ENCODE measurements at regions not wholly inside any gene's neighbourhood (a gene's known extent, or its start where the extent isn't known, plus 50 kb on each side); places are given as distances from the start of the nearest gene placed in this dataset.

DNA sequence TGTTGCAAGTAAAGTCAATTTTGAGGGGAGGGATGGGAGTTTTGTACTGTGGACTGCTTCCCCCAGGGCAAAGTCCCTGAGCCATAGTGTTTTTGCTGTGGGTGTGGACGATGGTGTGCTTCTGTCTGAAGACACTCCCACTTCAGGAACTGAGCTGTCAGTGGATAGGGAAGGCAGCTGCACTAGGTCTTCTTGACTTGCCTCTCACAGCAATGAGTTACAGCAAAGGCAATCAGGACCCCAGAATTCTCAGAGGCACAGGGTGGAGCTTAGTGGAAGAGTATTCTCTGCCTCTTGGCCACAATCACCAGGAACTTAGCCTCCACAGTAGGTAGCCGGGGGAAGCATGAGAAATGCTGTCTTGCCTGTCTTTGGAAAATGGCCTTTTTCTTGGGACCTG lies 1416.6 kb upstream of the MIR17HG start:
- TF ChIP-seq, protein P1, sequence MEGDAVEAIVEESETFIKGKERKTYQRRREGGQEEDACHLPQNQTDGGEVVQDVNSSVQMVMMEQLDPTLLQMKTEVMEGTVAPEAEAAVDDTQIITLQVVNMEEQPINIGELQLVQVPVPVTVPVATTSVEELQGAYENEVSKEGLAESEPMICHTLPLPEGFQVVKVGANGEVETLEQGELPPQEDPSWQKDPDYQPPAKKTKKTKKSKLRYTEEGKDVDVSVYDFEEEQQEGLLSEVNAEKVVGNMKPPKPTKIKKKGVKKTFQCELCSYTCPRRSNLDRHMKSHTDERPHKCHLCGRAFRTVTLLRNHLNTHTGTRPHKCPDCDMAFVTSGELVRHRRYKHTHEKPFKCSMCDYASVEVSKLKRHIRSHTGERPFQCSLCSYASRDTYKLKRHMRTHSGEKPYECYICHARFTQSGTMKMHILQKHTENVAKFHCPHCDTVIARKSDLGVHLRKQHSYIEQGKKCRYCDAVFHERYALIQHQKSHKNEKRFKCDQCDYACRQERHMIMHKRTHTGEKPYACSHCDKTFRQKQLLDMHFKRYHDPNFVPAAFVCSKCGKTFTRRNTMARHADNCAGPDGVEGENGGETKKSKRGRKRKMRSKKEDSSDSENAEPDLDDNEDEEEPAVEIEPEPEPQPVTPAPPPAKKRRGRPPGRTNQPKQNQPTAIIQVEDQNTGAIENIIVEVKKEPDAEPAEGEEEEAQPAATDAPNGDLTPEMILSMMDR (conservative IDR thresholded peaks at IDR 0.05; ENCODE audit: low read depth, low read length), result no peak
- no peak for TF ChIP-seq EZH2 (IDR thresholded peaks at IDR 0.05; ENCODE audit: borderline replicate concordance, low read depth, low read length, poor library complexity, severe bottlenecking)
- no peak for DNase-seq (ENCODE audit: low spot score)
- no TSS peak for BruUV-seq (replicated peaks)
- intact Hi-C loops (cut with micrococcal nuclease; ENCODE audit: unreplicated experiment), result no loop called here
- H3K4me3 ChIP-seq (ENCODE audit: low read depth, low read length, poor library complexity, severe bottlenecking), result no peak overlapping the region
- ChIA-PET POLR2A (ENCODE audit: low non-redundant PET) (no interaction called here), CTCF (no interaction called here)
- no peaks in the 10 kb centered on the region for H3K36me3 ChIP-seq (ENCODE audit: insufficient read depth, low read length, poor library complexity, severe bottlenecking)
- no peaks in the 10 kb centered on the region for H3K9me3 ChIP-seq (ENCODE audit: low read depth, low read length, poor library complexity, severe bottlenecking)
- no peaks in the 10 kb centered on the region for H3K27me3 ChIP-seq (replicated peaks; ENCODE audit: insufficient read depth, low read depth, low read length, poor library complexity)
- no peaks in the 10 kb centered on the region for H3K4me1 ChIP-seq (ENCODE audit: insufficient read depth, low read length, poor library complexity, severe bottlenecking)
- H3K27ac ChIP-seq (ENCODE audit: low read depth, low read length, poor library complexity, severe bottlenecking), result no peak overlapping the region

GRCh38 chr13:89932902-89933301 lies 1414.6 kb upstream of the MIR17HG start:
- no peak overlapping the region for H3K27ac ChIP-seq (ENCODE audit: low read depth, low read length, poor library complexity, severe bottlenecking)
- intact Hi-C loops (cut with micrococcal nuclease; ENCODE audit: unreplicated experiment), result no loop called here
- no peak for DNase-seq (ENCODE audit: low spot score)
- ChIA-PET POLR2A (ENCODE audit: low non-redundant PET) (no interaction called here), CTCF (no interaction called here)
- no TSS peak for BruUV-seq (replicated peaks)
- no peaks in the 10 kb centered on the region for H3K4me1 ChIP-seq (ENCODE audit: insufficient read depth, low read length, poor library complexity, severe bottlenecking)
- H3K4me3 ChIP-seq (ENCODE audit: low read depth, low read length, poor library complexity, severe bottlenecking), result no peak overlapping the region
- TF ChIP-seq, protein P1 (conservative IDR thresholded peaks at IDR 0.05; ENCODE audit: low read depth, low read length), result no peak
- TF ChIP-seq EZH2 (IDR thresholded peaks at IDR 0.05; ENCODE audit: borderline replicate concordance, low read depth, low read length, poor library complexity, severe bottlenecking), result no peak
- H3K36me3 ChIP-seq (ENCODE audit: insufficient read depth, low read length, poor library complexity, severe bottlenecking), result no peaks in the 10 kb centered on the region
- H3K27me3 ChIP-seq (replicated peaks; ENCODE audit: insufficient read depth, low read depth, low read length, poor library complexity), result no peaks in the 10 kb centered on the region
- no peaks in the 10 kb centered on the region for H3K9me3 ChIP-seq (ENCODE audit: low read depth, low read length, poor library complexity, severe bottlenecking)

- no peak for TF ChIP-seq EZH2 (IDR thresholded peaks at IDR 0.05; ENCODE audit: borderline replicate concordance, low read depth, low read length, poor library complexity, severe bottlenecking)
- TF ChIP-seq, protein P1 (conservative IDR thresholded peaks at IDR 0.05; ENCODE audit: low read depth, low read length), result no peak
- intact Hi-C loops (cut with micrococcal nuclease; ENCODE audit: unreplicated experiment), result no loop called here
- CTCF ChIA-PET, result no interaction called here
- H3K36me3 ChIP-seq (ENCODE audit: insufficient read depth, low read length, poor library complexity, severe bottlenecking), result no peaks in the 10 kb centered on the region
- DNase-seq (ENCODE audit: low spot score), result no peak
- H3K9me3 ChIP-seq (ENCODE audit: low read depth, low read length, poor library complexity, severe bottlenecking), result no peaks in the 10 kb centered on the region
- H3K27ac ChIP-seq (ENCODE audit: low read depth, low read length, poor library complexity, severe bottlenecking), result no peak overlapping the region
- no peak overlapping the region for H3K4me3 ChIP-seq (ENCODE audit: low read depth, low read length, poor library complexity, severe bottlenecking)
- no peaks in the 10 kb centered on the region for H3K4me1 ChIP-seq (ENCODE audit: insufficient read depth, low read length, poor library complexity, severe bottlenecking)
- BruUV-seq (replicated peaks), result no TSS peak
- POLR2A ChIA-PET (ENCODE audit: low non-redundant PET), result no interaction called here
- H3K27me3 ChIP-seq (replicated peaks; ENCODE audit: insufficient read depth, low read depth, low read length, poor library complexity), result no peaks in the 10 kb centered on the region
Measured at GRCh38 chr13:89936256-89936655, 1411.2 kb upstream of the MIR17HG start.

All from A673 (cell line).